GM12878 (cell line): ENCODE measurements at regions not wholly inside any gene's neighbourhood (a gene's known extent, or its start where the extent isn't known, plus 50 kb on each side); places are given as distances from the start of the nearest gene placed in this dataset.

ENCODE experiments used
- ATF2 ChIP-seq: IDR thresholded peaks from 2 replicates; pipeline ENCODE4 v1.6.1; 2012; ENCODE audit warnings: low read length, inconsistent platforms
- CTCF ChIP-seq, 3 experiments: IDR thresholded peaks in 2 of 3; conservative IDR thresholded peaks in 1 of 3; 2 replicates each; pipeline ENCODE4 v1.5.1; 2011; ENCODE audit warnings: low read depth in 3 of 3, low read length in 3 of 3, mild to moderate bottlenecking in 3 of 3, control low read depth in 2 of 3, moderate library complexity in 2 of 3, inconsistent platforms in 1 of 3, mixed read lengths in 1 of 3; ENCODE audit not compliant: control insufficient read depth in 2 of 3, insufficient read depth in 1 of 3; ENCODE audit errors: extremely low read depth in 1 of 3
- KLF5 ChIP-seq: fragments of 450-650 bp; IDR thresholded peaks from 2 replicates; pipeline ENCODE4 v1.6.1; 2014; ENCODE audit warnings: mild to moderate bottlenecking; ENCODE audit not compliant: partially characterized antibody
- POLR2A ChIP-seq: IDR thresholded peaks from 2 replicates; pipeline ENCODE4 v1.6.1; 2011; ENCODE audit warnings: low read depth, mild to moderate bottlenecking, low read length
- REST ChIP-seq: IDR thresholded peaks from 2 replicates; pipeline ENCODE4 v1.6.1; 2012; ENCODE audit warnings: mild to moderate bottlenecking, low read depth, low read length

GRCh38 chr2:21890716-21891115 lies 766.9 kb downstream of the TDRD15 start:
- no peak for TF ChIP-seq KLF5
- no peak for TF ChIP-seq REST
- TF ChIP-seq CTCF (IDR thresholded peaks at IDR 0.05 in 2 of 3, conservative IDR thresholded peaks at IDR 0.05 in 1 of 3; ENCODE audit: control insufficient read depth in 2 of 3, extremely low read depth in 1 of 3, insufficient read depth in 1 of 3, low read depth in 3 of 3, low read length in 3 of 3): no peak
- TF ChIP-seq POLR2A: no peak
- TF ChIP-seq ATF2: no peak
